Cardiac fibroblast (primary cell): ENCODE measurements at regions not wholly inside any gene's neighbourhood (a gene's known extent, or its start where the extent isn't known, plus 50 kb on each side); places are given as distances from the start of the nearest gene placed in this dataset.

ENCODE experiments used
- DNase-seq, 2 donors: peaks; one replicate each; pipeline versions ENCODE4 v3.0.0 to v3.0.0-alpha.2; 2010; ENCODE audit warnings: low read depth in 2 of 2
- H3K4me3 ChIP-seq, 2 donors: replicated peaks in 1 of 2; 1 replicate in 1 of 2; 2 replicates in 1 of 2; pipeline ENCODE4 v1.5.1; 2011; ENCODE audit warnings: low read depth in 2 of 2, low read length in 2 of 2, mild to moderate bottlenecking in 2 of 2, moderate library complexity in 1 of 2
- CTCF ChIP-seq: IDR thresholded peaks from one replicate; pipeline ENCODE4 v1.5.1; 2011; ENCODE audit warnings: low read depth, mild to moderate bottlenecking, low read length, inconsistent platforms

- DNase-seq, result peak in 1 of 2 donors; percentile 30
- no peak overlapping the region for H3K4me3 ChIP-seq
- TF ChIP-seq CTCF, result no peak
These were observed 141.1 kb upstream of the CITED2 start for GRCh38 chr6:139515511-139515910.

- no peak overlapping the region for H3K4me3 ChIP-seq
- TF ChIP-seq CTCF, result no peak
- DNase-seq, result no peak
These were observed 140.4 kb upstream of the CITED2 start for GRCh38 chr6:139514819-139515218.

- TF ChIP-seq CTCF, result no peak
- DNase-seq, result no peak
- H3K4me3 ChIP-seq, result no peak overlapping the region
These were observed 135.8 kb upstream of the CITED2 start for GRCh38 chr6:139510040-139510790.

GRCh38 chr6:139509167-139509566, 134.7 kb upstream of the CITED2 start:
- no peak for DNase-seq
- no peak for TF ChIP-seq CTCF

GRCh38 chr6:139508576-139508975, 134.1 kb upstream of the CITED2 start:
- no peak for DNase-seq
- no peak for TF ChIP-seq CTCF
- H3K4me3 ChIP-seq, result no peak overlapping the region

More at GRCh38 chr6:139509167-139509566, 134.7 kb upstream of the CITED2 start:
- no peak overlapping the region for H3K4me3 ChIP-seq

- peak; percentile 48 to 52 for DNase-seq
- no peak for TF ChIP-seq CTCF
- no peak overlapping the region for H3K4me3 ChIP-seq
These were observed 133.6 kb upstream of the CITED2 start for GRCh38 chr6:139508023-139508422.

- no peak for TF ChIP-seq CTCF
- H3K4me3 ChIP-seq, result no peak overlapping the region
- DNase-seq, result peak in 1 of 2 donors; percentile 15
These were observed 126.5 kb upstream of the CITED2 start for GRCh38 chr6:139500977-139501376.
